Astrocyte (in vitro differentiated cells and primary cell): ENCODE measurements at regions not wholly inside any gene's neighbourhood (a gene's known extent, or its start where the extent isn't known, plus 50 kb on each side); places are given as distances from the start of the nearest gene placed in this dataset.

Experiments
- DNase-seq: peaks from one replicate; pipeline ENCODE4 v3.0.0-alpha.2; 2010; ENCODE audit warnings: low read depth
- FAIRE-seq: peaks from 2 replicates; lab custom pipeline; 2011; peaks lifted over from hg19 to GRCh38; lab: Jason Lieb, UNC
- H2AFZ ChIP-seq: 2 replicates; pipeline ENCODE4 v1.6.0; 2012; ENCODE audit warnings: low read depth, low read length, inconsistent platforms
- H3K27ac ChIP-seq: 2 replicates; pipeline ENCODE4 v1.5.1; 2011; ENCODE audit warnings: low read depth, low read length, inconsistent platforms
- H3K27me3 ChIP-seq: 2 replicates; pipeline ENCODE4 v1.6.0; 2011; ENCODE audit warnings: low read length, inconsistent platforms; ENCODE audit not compliant: insufficient read depth
- H3K36me3 ChIP-seq: 2 replicates; pipeline ENCODE4 v1.5.1; 2011; ENCODE audit warnings: low read length, inconsistent platforms; ENCODE audit not compliant: insufficient read depth
- H3K4me1 ChIP-seq: 2 replicates; pipeline ENCODE4 v1.5.1; 2011; ENCODE audit warnings: low read length, inconsistent platforms; ENCODE audit not compliant: insufficient read depth
- H3K4me2 ChIP-seq: 2 replicates; pipeline ENCODE4 v1.6.0; 2012; ENCODE audit warnings: low read length, inconsistent platforms
- H3K4me3 ChIP-seq: 2 replicates; pipeline ENCODE4 v1.5.1; 2011; ENCODE audit warnings: low read depth, mild to moderate bottlenecking, low read length, inconsistent platforms; ENCODE audit not compliant: insufficient read depth
- H3K79me2 ChIP-seq: 2 replicates; pipeline ENCODE4 v1.6.0; 2012; ENCODE audit warnings: mild to moderate bottlenecking, low read length, inconsistent platforms; ENCODE audit not compliant: insufficient read depth
- H3K9ac ChIP-seq: 2 replicates; pipeline ENCODE4 v1.6.0; 2012; ENCODE audit warnings: mild to moderate bottlenecking, low read length, inconsistent platforms
- H3K9me3 ChIP-seq: 2 replicates; pipeline ENCODE4 v1.5.1; 2012; ENCODE audit warnings: low read depth, mild to moderate bottlenecking, low read length, inconsistent platforms; ENCODE audit not compliant: insufficient read depth
- H4K20me1 ChIP-seq: 2 replicates; pipeline ENCODE4 v1.6.0; 2012; ENCODE audit warnings: low read length, inconsistent platforms; ENCODE audit not compliant: insufficient read depth
- H3K27ac Mint-ChIP-seq: one replicate; pipeline ENCODE4 v1.8.0; 2021; ENCODE audit warnings: mild to moderate bottlenecking, mixed read lengths; ENCODE audit not compliant: unreplicated experiment
- H3K27me3 Mint-ChIP-seq: one replicate; pipeline ENCODE4 v1.8.0; 2021; ENCODE audit warnings: low read depth, mixed read lengths; ENCODE audit not compliant: unreplicated experiment
- H3K36me3 Mint-ChIP-seq: one replicate; pipeline ENCODE4 v1.8.0; 2021; ENCODE audit warnings: low read depth, mixed read lengths; ENCODE audit not compliant: unreplicated experiment
- H3K4me1 Mint-ChIP-seq: one replicate; pipeline ENCODE4 v1.8.0; 2021; ENCODE audit warnings: low read depth, mixed read lengths; ENCODE audit not compliant: unreplicated experiment
- H3K4me3 Mint-ChIP-seq: one replicate; pipeline ENCODE4 v1.8.0; 2021; ENCODE audit warnings: mild to moderate bottlenecking, moderate library complexity, mixed read lengths; ENCODE audit not compliant: unreplicated experiment
- H3K9me3 Mint-ChIP-seq: one replicate; pipeline ENCODE4 v1.8.0; 2021; ENCODE audit warnings: mild to moderate bottlenecking, mixed read lengths; ENCODE audit not compliant: unreplicated experiment
- CTCF ChIP-seq: IDR thresholded peaks from 2 replicates; pipeline ENCODE4 v1.5.1; 2011; ENCODE audit warnings: low read depth, mild to moderate bottlenecking, inconsistent platforms, low read length, moderate library complexity; ENCODE audit not compliant: insufficient read depth
- EZH2 ChIP-seq: IDR thresholded peaks from 2 replicates; pipeline ENCODE4 v1.6.1; 2012; ENCODE audit warnings: mild to moderate bottlenecking, low read length, inconsistent platforms; ENCODE audit not compliant: insufficient read depth

- Mint-ChIP-seq H3K4me3 (no peak overlapping the region), H3K36me3 (no peaks in the 10 kb centered on the region), H3K4me1 (no peaks in the 10 kb centered on the region), H3K27me3 (peaks cover 14% of the 10 kb centered on the region), H3K9me3 (no peaks in the 10 kb centered on the region), H3K27ac (no peak overlapping the region)
- Histone ChIP-seq H3K9ac (no peak overlapping the region), H3K4me3 (no peak overlapping the region), H3K9me3 (no peaks in the 10 kb centered on the region), H3K4me1 (no peaks in the 10 kb centered on the region), H3K4me2 (no peak overlapping the region), H3K36me3 (no peaks in the 10 kb centered on the region), H2AFZ (no peak overlapping the region), H3K27ac (no peak overlapping the region), H3K27me3 (no peaks in the 10 kb centered on the region), H4K20me1 (no peaks in the 10 kb centered on the region), H3K79me2 (no peaks in the 10 kb centered on the region)
- TF ChIP-seq EZH2 = no peak
- no peak for TF ChIP-seq CTCF
- no peak for FAIRE-seq
- no peak for DNase-seq
Observed at GRCh38 chr1:55888685-55889317, 673.6 kb upstream of the USP24 start.

- DNase-seq = no peak
- H3K79me2 ChIP-seq = no peaks in the 10 kb centered on the region
- H3K4me3 ChIP-seq = no peak overlapping the region
- Mint-ChIP-seq H3K27ac (no peak overlapping the region), H3K9me3 (no peaks in the 10 kb centered on the region), H3K27me3 (peaks cover 14% of the 10 kb centered on the region), H3K36me3 (no peaks in the 10 kb centered on the region), H3K4me1 (no peaks in the 10 kb centered on the region), H3K4me3 (no peak overlapping the region)
- H3K9me3 ChIP-seq = no peaks in the 10 kb centered on the region
- no peak overlapping the region for H3K4me2 ChIP-seq
- H2AFZ ChIP-seq = no peak overlapping the region
- TF ChIP-seq EZH2 = no peak
- no peak for TF ChIP-seq CTCF
- H3K36me3 ChIP-seq = no peaks in the 10 kb centered on the region
- no peaks in the 10 kb centered on the region for H4K20me1 ChIP-seq
- no peak for FAIRE-seq
- no peaks in the 10 kb centered on the region for H3K4me1 ChIP-seq
- H3K27ac ChIP-seq = no peak overlapping the region
- H3K9ac ChIP-seq = no peak overlapping the region
- no peaks in the 10 kb centered on the region for H3K27me3 ChIP-seq
Observed at GRCh38 chr1:55886856-55887712, 671.9 kb upstream of the USP24 start.

- Histone ChIP-seq H4K20me1 (no peaks in the 10 kb centered on the region), H3K27me3 (no peaks in the 10 kb centered on the region), H3K4me1 (no peaks in the 10 kb centered on the region), H3K36me3 (no peaks in the 10 kb centered on the region), H2AFZ (no peak overlapping the region), H3K9me3 (no peaks in the 10 kb centered on the region), H3K79me2 (no peaks in the 10 kb centered on the region), H3K4me3 (no peak overlapping the region), H3K27ac (no peak overlapping the region), H3K9ac (no peak overlapping the region), H3K4me2 (no peak overlapping the region)
- TF ChIP-seq EZH2 = no peak
- no peak for TF ChIP-seq CTCF
- Mint-ChIP-seq H3K27me3 (peaks cover 14% of the 10 kb centered on the region), H3K27ac (no peak overlapping the region), H3K4me3 (no peak overlapping the region), H3K36me3 (no peaks in the 10 kb centered on the region), H3K4me1 (no peaks in the 10 kb centered on the region), H3K9me3 (no peaks in the 10 kb centered on the region)
- no peak for DNase-seq
- no peak for FAIRE-seq
Observed at GRCh38 chr1:55885619-55886018, 670.5 kb upstream of the USP24 start.
